ENCODE measurements at regions not wholly inside any gene's neighbourhood (a gene's known extent, or its start where the extent isn't known, plus 50 kb on each side); places are given as distances from the start of the nearest gene placed in this dataset.

DNA sequence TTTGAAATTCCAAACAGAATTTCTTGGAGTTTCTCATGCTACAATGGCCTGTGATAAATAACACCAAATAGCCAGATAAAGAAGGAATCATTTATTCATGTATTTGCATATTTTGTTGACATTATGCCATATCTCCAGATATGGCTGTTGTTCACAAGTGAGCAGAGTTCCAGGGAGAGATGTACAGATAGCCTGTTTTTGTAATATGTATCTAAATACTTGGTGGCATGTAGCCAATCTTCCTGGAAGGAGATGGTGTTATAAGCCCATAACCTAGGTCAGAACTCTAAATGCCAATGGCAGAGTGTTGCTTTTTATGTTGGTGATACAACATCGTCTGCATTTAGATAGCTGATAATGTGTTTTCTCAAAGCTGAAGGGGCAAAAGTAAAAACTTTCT is 292.2 kb downstream of the FBXO8 start (continued):
- TF ChIP-seq, protein P1, sequence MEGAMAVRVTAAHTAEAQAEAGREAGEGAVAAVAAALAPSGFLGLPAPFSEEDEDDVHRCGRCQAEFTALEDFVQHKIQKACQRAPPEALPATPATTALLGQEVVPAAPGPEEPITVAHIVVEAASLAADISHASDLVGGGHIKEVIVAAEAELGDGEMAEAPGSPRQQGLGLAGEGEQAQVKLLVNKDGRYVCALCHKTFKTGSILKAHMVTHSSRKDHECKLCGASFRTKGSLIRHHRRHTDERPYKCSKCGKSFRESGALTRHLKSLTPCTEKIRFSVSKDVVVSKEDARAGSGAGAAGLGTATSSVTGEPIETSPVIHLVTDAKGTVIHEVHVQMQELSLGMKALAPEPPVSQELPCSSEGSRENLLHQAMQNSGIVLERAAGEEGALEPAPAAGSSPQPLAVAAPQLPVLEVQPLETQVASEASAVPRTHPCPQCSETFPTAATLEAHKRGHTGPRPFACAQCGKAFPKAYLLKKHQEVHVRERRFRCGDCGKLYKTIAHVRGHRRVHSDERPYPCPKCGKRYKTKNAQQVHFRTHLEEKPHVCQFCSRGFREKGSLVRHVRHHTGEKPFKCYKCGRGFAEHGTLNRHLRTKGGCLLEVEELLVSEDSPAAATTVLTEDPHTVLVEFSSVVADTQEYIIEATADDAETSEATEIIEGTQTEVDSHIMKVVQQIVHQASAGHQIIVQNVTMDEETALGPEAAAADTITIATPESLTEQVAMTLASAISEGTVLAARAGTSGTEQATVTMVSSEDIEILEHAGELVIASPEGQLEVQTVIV (CRISPR knock-in tag; IDR thresholded peaks at IDR 0.05; ENCODE audit: borderline replicate concordance) = no peak
- TF ChIP-seq, protein P2, sequence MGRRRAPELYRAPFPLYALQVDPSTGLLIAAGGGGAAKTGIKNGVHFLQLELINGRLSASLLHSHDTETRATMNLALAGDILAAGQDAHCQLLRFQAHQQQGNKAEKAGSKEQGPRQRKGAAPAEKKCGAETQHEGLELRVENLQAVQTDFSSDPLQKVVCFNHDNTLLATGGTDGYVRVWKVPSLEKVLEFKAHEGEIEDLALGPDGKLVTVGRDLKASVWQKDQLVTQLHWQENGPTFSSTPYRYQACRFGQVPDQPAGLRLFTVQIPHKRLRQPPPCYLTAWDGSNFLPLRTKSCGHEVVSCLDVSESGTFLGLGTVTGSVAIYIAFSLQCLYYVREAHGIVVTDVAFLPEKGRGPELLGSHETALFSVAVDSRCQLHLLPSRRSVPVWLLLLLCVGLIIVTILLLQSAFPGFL (CRISPR knock-in tag; IDR thresholded peaks at IDR 0.05) = no peak

DNA sequence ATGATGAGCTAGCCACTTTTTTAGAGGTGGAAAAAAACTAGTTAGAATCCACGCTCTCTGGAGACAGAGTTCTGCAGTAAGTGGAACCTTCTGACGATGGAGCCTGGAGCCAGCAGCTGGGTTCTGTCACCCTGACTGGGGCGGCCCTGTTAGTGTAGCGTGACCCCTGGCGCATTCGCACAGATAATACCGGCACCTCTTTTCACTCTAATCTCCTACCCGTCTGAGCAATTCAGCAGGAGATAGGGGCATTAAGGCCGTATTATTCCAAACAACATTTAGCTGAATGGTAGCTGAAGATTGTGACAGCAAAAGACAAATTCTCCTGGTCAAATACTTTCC is 292.6 kb downstream of the FBXO8 start:
- Histone ChIP-seq H3K4me3 (no peak overlapping the region), H3K27me3 (ENCODE audit: control insufficient read depth in 2 of 2, insufficient read depth in 2 of 2, low read length in 2 of 2) (no peaks in the 10 kb centered on the region), H3K4me2 (ENCODE audit: insufficient read depth, low read length) (peak overlapping the region; percentile 16; the same call in 1 of the 2 replicates), H2AFZ (ENCODE audit: low read depth, low read length) (peak overlapping the region; percentile 35; the same call in 1 of the 2 replicates), H3K4me1 (replicated peaks in 1 of 2; ENCODE audit: control insufficient read depth in 2 of 2, insufficient read depth in 2 of 2, low read length in 2 of 2) (peaks cover 0 to 3% of the 10 kb centered on the region in 2 experiments; a peak in 2 of 5 replicates), H4K20me1 (replicated peaks; ENCODE audit: control insufficient read depth, insufficient read depth, low read length) (no peaks in the 10 kb centered on the region), H3K9me1 (ENCODE audit: control insufficient read depth, insufficient read depth, low read length) (no peaks in the 10 kb centered on the region), H3K9ac (ENCODE audit: insufficient read depth in 1 of 2, low read depth in 2 of 2, low read length in 2 of 2) (no peak overlapping the region), H3K9me3 (replicated peaks; ENCODE audit: control insufficient read depth, insufficient read depth, low read depth, low read length) (no peaks in the 10 kb centered on the region), H3K36me3 (ENCODE audit: control insufficient read depth, insufficient read depth, low read length) (no peaks in the 10 kb centered on the region), H3K79me2 (ENCODE audit: control insufficient read depth, insufficient read depth, low read length) (no peaks in the 10 kb centered on the region), H3K27ac (ENCODE audit: extremely low read depth, low read depth, low read length) (no peak overlapping the region)
- intact Hi-C loops (cut with micrococcal nuclease) = loop anchor here (1.0 to 10.0 kb wide), 5 partner anchors 138 to 566 kb away; no protein-coding TSS in a partner anchor
- in situ Hi-C loops (cut with MboI) = loop anchor here (25.0 kb wide), 1 partner anchor 479 kb away; no protein-coding TSS in a partner anchor
- 13% methylated on average over 9 of the region's 9 CpGs for WGBS (ENCODE audit: insufficient coverage, low coverage, missing lambda C conversion rate)
- ATAC-seq (peak; percentile 89), FAIRE-seq (no peak), DNase-seq (ENCODE audit: extremely low read depth in 1 of 4, low spot score in 3 of 4) (peak in 2 of 4 experiments; percentile 7 to 39)
- BruUV-seq (replicated peaks) = no TSS peak
- ChIA-PET POLR2A (interaction anchor here (0.5 to 0.7 kb wide), 2 partner anchors 14 to 1588 kb away, joined by 3 to 4 read pairs; no protein-coding TSS in a partner anchor), CTCF (ENCODE audit: low intra/inter-chr PET ratio) (no interaction called here)
- TF ChIP-seq ZNF76 (CRISPR knock-in tag; IDR thresholded peaks at IDR 0.05; ENCODE audit: borderline replicate concordance) (no peak), HMGN3 (IDR thresholded peaks at IDR 0.05; ENCODE audit: borderline replicate concordance, extremely low read depth, insufficient read length, low read depth, low read length) (no peak), SMC3 (conservative IDR thresholded peaks at IDR 0.05; ENCODE audit: insufficient read depth, low read depth, low read length) (0 out of 2 replicates have a peak, but pooled peaks have one; percentile 14), KDM5B (IDR thresholded peaks at IDR 0.05; ENCODE audit: insufficient replicate concordance, low read depth, low read length) (no peak), BRD9 (IDR thresholded peaks at IDR 0.05; ENCODE audit: low read depth, partially characterized antibody) (no peak), JUND (IDR thresholded peaks at IDR 0.05; ENCODE audit: borderline replicate concordance, low read depth, low read length) (no peak), JUND (tag; IDR thresholded peaks at IDR 0.05; ENCODE audit: borderline replicate concordance, low read depth, low read length) (0 out of 3 replicates have a peak, but pooled peaks have one; percentile 12), KAT2B (IDR thresholded peaks at IDR 0.05; ENCODE audit: low read depth, low read length) (no peak), ZNF785 (CRISPR knock-in tag; IDR thresholded peaks at IDR 0.05) (no peak)
- TF ChIP-seq, protein P3, sequence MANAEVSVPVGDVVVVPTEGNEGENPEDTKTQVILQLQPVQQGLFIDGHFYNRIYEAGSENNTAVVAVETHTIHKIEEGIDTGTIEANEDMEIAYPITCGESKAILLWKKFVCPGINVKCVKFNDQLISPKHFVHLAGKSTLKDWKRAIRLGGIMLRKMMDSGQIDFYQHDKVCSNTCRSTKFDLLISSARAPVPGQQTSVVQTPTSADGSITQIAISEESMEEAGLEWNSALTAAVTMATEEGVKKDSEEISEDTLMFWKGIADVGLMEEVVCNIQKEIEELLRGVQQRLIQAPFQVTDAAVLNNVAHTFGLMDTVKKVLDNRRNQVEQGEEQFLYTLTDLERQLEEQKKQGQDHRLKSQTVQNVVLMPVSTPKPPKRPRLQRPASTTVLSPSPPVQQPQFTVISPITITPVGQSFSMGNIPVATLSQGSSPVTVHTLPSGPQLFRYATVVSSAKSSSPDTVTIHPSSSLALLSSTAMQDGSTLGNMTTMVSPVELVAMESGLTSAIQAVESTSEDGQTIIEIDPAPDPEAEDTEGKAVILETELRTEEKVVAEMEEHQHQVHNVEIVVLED (CRISPR knock-in tag; IDR thresholded peaks at IDR 0.05) = no peak
- TF ChIP-seq, protein P4, sequence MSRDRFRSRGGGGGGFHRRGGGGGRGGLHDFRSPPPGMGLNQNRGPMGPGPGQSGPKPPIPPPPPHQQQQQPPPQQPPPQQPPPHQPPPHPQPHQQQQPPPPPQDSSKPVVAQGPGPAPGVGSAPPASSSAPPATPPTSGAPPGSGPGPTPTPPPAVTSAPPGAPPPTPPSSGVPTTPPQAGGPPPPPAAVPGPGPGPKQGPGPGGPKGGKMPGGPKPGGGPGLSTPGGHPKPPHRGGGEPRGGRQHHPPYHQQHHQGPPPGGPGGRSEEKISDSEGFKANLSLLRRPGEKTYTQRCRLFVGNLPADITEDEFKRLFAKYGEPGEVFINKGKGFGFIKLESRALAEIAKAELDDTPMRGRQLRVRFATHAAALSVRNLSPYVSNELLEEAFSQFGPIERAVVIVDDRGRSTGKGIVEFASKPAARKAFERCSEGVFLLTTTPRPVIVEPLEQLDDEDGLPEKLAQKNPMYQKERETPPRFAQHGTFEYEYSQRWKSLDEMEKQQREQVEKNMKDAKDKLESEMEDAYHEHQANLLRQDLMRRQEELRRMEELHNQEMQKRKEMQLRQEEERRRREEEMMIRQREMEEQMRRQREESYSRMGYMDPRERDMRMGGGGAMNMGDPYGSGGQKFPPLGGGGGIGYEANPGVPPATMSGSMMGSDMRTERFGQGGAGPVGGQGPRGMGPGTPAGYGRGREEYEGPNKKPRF (IDR thresholded peaks at IDR 0.05; ENCODE audit: low read depth, low read length) = no peak

Measured in K562 (cell line).